Right atrium auricular region (tissue), 2 donors: ENCODE measurements at regions not wholly inside any gene's neighbourhood (a gene's known extent, or its start where the extent isn't known, plus 50 kb on each side); places are given as distances from the start of the nearest gene placed in this dataset.

ENCODE experiments used
- DNase-seq: peaks from one replicate; pipeline ENCODE4 v3.0.0-alpha.2; 2019; ENCODE audit warnings: low spot score
- H3K27ac ChIP-seq, 2 donors: fragments of 200-600 bp; sonication (generic); 1 replicate in 1 of 2; 2 replicates in 1 of 2; pipeline ENCODE4 v1.5.1; 2016 to 2019
- H3K27me3 ChIP-seq, 2 donors: fragments of 200-600 bp; sonication (generic); one replicate each; pipeline versions ENCODE4 v1.5.1 to v1.6.0; 2017 to 2019
- H3K36me3 ChIP-seq: fragments of 200-600 bp; sonication (generic); one replicate; pipeline ENCODE4 v1.5.1; 2016
- H3K4me1 ChIP-seq, 2 donors: fragments of 200-600 bp; sonication (generic); one replicate each; pipeline versions ENCODE4 v1.5.1 to v1.6.0; 2017 to 2019
- H3K4me3 ChIP-seq, 2 donors: fragments of 200-600 bp; sonication (generic); 1 replicate in 1 of 2; 2 replicates in 1 of 2; pipeline ENCODE4 v1.5.1; 2017 to 2019; ENCODE audit warnings: mild to moderate bottlenecking in 1 of 2, moderate library complexity in 1 of 2
- H3K9me3 ChIP-seq, 2 donors: fragments of 200-600 bp; sonication (generic); one replicate each; pipeline ENCODE4 v1.5.1; 2019
- CTCF ChIP-seq, 2 donors: fragments of 200-600 bp; sonication (generic); IDR thresholded peaks; one replicate each; pipeline ENCODE4 v1.5.1; 2019; ENCODE audit warnings: antibody characterized with exemption in 2 of 2

DNA sequence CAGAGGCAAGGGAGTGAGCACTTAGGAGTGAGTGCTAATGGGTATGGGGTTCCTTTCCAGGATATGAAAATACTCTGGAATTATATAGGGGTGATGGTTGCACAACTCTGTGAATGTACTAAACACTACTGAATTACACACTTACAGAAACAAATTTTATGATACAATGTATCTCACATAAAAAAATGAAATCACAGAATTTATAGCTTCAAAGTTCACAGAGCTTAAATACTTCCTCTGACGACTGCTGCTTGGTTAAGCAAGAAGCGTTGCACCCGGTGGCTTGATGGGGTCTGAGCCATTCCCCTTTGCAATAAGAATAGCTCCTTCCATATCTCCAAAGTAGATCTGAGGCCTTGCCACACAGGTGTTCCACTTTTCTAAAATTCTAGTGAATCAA, 835.1 kb downstream of the TSN start:
- Histone ChIP-seq H3K27me3 (no peaks in the 10 kb centered on the region), H3K36me3 (no peaks in the 10 kb centered on the region), H3K4me3 (no peak overlapping the region), H3K27ac (no peak overlapping the region), H3K4me1 (no peaks in the 10 kb centered on the region), H3K9me3 (no peaks in the 10 kb centered on the region)
- no peak for TF ChIP-seq CTCF (IDR thresholded peaks at IDR 0.05)
- no peak for DNase-seq

DNA sequence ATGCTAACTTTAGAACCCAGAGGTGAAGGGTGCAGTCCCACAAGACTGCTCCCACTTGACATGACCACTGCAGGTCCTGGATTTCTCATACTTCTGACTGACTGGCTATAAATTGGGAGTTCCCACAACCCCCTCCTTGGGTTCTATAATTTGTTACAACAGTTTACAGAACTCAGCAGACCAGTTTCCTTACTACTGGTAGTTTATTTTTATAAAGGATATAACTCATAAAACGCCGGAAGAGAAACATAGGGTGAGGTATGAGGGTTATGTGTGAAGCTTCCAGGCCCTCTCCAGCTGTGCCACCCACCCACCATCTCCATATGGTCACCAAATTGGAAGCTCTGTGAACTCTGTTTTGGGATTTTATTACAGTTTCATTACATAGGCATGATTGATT, 839.6 kb downstream of the TSN start:
- no peaks in the 10 kb centered on the region for H3K9me3 ChIP-seq
- no peaks in the 10 kb centered on the region for H3K4me1 ChIP-seq
- no peak overlapping the region for H3K4me3 ChIP-seq
- TF ChIP-seq CTCF (IDR thresholded peaks at IDR 0.05) = no peak
- no peak for DNase-seq
- no peaks in the 10 kb centered on the region for H3K27me3 ChIP-seq
- H3K36me3 ChIP-seq = no peaks in the 10 kb centered on the region
- H3K27ac ChIP-seq = no peak overlapping the region

DNA sequence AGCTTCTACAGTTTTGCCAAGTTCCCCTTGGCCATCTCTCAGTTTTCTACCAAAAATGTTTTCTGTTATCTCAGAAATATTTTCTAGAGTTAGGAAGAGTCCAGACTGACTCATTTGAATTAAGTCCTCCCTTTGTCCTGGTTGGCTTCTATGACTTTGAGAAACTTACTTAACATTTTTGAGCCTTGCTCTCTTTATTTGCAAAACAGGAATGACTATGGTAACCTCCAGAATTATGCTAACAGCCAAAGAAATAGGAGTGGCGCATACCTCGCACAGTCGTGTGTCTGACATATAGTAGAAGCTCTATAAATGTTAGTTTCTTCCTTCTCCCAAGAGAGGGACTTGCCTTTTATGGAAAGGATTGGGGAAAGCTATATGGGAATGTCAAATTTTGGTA, 841.1 kb downstream of the TSN start:
- DNase-seq = no peak
- no peaks in the 10 kb centered on the region for H3K4me1 ChIP-seq
- no peaks in the 10 kb centered on the region for H3K36me3 ChIP-seq
- H3K9me3 ChIP-seq = no peaks in the 10 kb centered on the region
- H3K27ac ChIP-seq = no peak overlapping the region
- no peak for TF ChIP-seq CTCF (IDR thresholded peaks at IDR 0.05)
- H3K27me3 ChIP-seq = no peaks in the 10 kb centered on the region
- H3K4me3 ChIP-seq = no peak overlapping the region

DNA sequence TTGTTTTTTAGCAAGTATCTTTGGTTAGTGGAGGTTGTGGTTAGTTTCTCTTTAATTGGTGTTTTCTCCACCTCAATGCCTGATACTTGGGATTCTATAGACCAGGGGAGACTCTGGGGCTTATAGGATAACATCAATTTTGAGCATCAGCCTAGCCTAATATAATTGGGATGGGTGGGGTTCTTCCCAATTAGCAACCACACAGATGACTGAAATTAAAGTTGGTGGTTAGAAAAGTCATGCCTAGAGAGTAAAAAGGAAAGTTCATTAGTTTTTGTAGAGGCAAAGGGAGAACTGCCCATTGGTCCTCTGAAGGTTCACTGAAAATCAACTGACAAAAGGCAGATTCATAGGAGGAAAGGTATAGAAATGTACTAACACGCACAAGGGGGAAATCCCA, 843.3 kb downstream of the TSN start:
- H3K27ac ChIP-seq = no peak overlapping the region
- no peak overlapping the region for H3K4me3 ChIP-seq
- H3K9me3 ChIP-seq = no peaks in the 10 kb centered on the region
- H3K4me1 ChIP-seq = no peaks in the 10 kb centered on the region
- DNase-seq = no peak
- H3K27me3 ChIP-seq = no peaks in the 10 kb centered on the region
- no peak for TF ChIP-seq CTCF (IDR thresholded peaks at IDR 0.05)
- no peaks in the 10 kb centered on the region for H3K36me3 ChIP-seq

DNA sequence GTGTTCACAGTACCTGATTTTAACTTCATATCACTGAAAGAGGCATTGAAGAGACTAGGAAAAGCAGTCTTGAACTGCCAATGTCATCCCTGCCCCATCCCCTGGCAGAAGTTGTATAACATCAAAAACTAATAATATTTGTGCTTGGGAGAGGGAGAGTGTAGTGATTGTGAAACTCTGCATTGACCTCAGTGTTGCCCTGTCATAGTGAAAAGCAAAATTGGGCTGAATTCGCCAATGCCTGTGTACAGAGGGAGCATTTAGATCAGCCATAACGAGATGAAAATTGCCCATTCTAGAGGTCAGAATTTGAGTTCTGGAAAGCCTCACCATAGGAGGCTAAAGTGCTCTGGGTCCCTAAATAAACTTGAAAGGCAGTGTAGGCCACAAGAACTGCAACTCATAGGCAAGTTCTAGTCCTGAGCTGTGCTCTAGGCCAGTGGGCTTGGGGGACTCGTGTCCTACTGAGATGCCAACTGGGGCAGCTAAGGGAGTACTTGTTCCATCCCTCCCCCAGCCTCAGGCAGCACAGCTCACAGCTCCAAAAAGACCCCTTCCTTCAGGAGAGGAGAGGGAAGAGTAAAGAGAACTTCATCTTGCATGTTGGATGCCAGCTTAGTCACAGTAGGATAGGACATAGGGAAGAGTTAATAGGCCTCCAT, 855.6 kb downstream of the TSN start:
- Histone ChIP-seq H3K4me1 (no peaks in the 10 kb centered on the region), H3K36me3 (no peaks in the 10 kb centered on the region), H3K27me3 (no peaks in the 10 kb centered on the region), H3K27ac (no peak overlapping the region), H3K9me3 (peaks cover 0 to 5% of the 10 kb centered on the region in 2 donors), H3K4me3 (no peak overlapping the region)
- no peak for TF ChIP-seq CTCF (IDR thresholded peaks at IDR 0.05)
- no peak for DNase-seq

DNA sequence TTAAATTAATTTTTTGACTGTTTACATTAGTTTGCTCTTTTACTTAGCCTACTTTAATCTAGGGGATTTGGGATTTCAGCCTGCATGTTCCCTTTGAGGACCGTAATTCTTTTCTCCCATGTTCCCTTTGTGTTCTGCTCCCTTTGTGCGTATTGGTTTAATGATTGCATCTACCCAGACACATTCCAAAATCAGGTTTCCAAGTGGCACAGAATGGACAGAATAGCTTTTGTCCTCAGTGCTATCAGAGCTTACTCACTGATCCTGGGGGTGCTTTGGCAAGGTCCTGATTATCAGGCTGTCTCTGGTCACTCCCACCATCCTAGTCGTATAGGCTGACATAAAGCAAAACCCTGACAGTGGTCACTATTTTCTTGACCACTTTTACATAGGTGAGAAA, 867.5 kb downstream of the TSN start:
- Histone ChIP-seq H3K27me3 (no peaks in the 10 kb centered on the region), H3K27ac (no peak overlapping the region), H3K9me3 (peaks cover 0 to 5% of the 10 kb centered on the region in 2 donors), H3K4me1 (no peaks in the 10 kb centered on the region), H3K36me3 (no peaks in the 10 kb centered on the region), H3K4me3 (no peak overlapping the region)
- DNase-seq = no peak
- TF ChIP-seq CTCF (IDR thresholded peaks at IDR 0.05) = no peak
